DND-41 (cell line): ENCODE measurements at regions not wholly inside any gene's neighbourhood (a gene's known extent, or its start where the extent isn't known, plus 50 kb on each side); places are given as distances from the start of the nearest gene placed in this dataset.

Source experiments
- ATAC-seq: fragments of 200-7000 bp; cut with Tn5 transposase; 3 replicates; pipeline ENCODE4 v1.9.1; 2021; ENCODE audit warnings: low read depth; ENCODE audit not compliant: insufficient read depth
- DNase-seq: peaks from one replicate; pipeline ENCODE4 v3.0.0-alpha.2; 2020
- H2AFZ ChIP-seq: 2 replicates; pipeline ENCODE4 v1.6.0; 2012; ENCODE audit warnings: low read depth, low read length
- H3K27ac ChIP-seq: 2 replicates; pipeline ENCODE4 v1.5.1; 2012; ENCODE audit warnings: low read length, inconsistent platforms
- H3K27me3 ChIP-seq: fragments of 200-600 bp; sonication (generic); 2 replicates; pipeline ENCODE4 v1.6.0; 2012; ENCODE audit warnings: low read length, mild to moderate bottlenecking, inconsistent platforms; ENCODE audit not compliant: insufficient read depth, poor library complexity
- H3K36me3 ChIP-seq: 2 replicates; pipeline ENCODE4 v1.5.1; 2012; ENCODE audit warnings: low read length, inconsistent platforms; ENCODE audit not compliant: insufficient read depth
- H3K4me1 ChIP-seq: 2 replicates; pipeline ENCODE4 v1.5.1; 2012; ENCODE audit warnings: mild to moderate bottlenecking, low read length; ENCODE audit not compliant: insufficient read depth
- H3K4me2 ChIP-seq: 2 replicates; pipeline ENCODE4 v1.6.0; 2012; ENCODE audit warnings: mild to moderate bottlenecking, moderate library complexity, low read length, inconsistent platforms; ENCODE audit not compliant: insufficient read depth
- H3K4me3 ChIP-seq, 2 experiments: fragments of 200-600 bp in 1 of 2; shearing (Covaris generic) in 1 of 2; 2 replicates each; pipeline ENCODE4 v1.5.1; 2012 to 2016; ENCODE audit warnings: inconsistent platforms in 2 of 2, low read length in 2 of 2, mild to moderate bottlenecking in 2 of 2, low read depth in 1 of 2, moderate library complexity in 1 of 2
- H3K79me2 ChIP-seq: 2 replicates; pipeline ENCODE4 v1.6.0; 2012; ENCODE audit warnings: low read length, inconsistent platforms; ENCODE audit not compliant: insufficient read depth
- H3K9ac ChIP-seq: 2 replicates; pipeline ENCODE4 v1.6.0; 2012; ENCODE audit warnings: low read depth, mild to moderate bottlenecking, inconsistent platforms, low read length, moderate library complexity
- H3K9me3 ChIP-seq: 2 replicates; pipeline ENCODE4 v1.5.1; 2012; ENCODE audit warnings: low read length, moderate library complexity, mild to moderate bottlenecking, inconsistent platforms; ENCODE audit not compliant: insufficient read depth, severe bottlenecking
- H4K20me1 ChIP-seq: 2 replicates; pipeline ENCODE4 v1.6.0; 2012; ENCODE audit warnings: low read length; ENCODE audit not compliant: insufficient read depth
- EZH2 ChIP-seq: IDR thresholded peaks from 3 replicates; pipeline ENCODE4 v1.6.1; 2012; ENCODE audit warnings: borderline replicate concordance, low read depth, mild to moderate bottlenecking, moderate library complexity, low read length, inconsistent platforms; ENCODE audit not compliant: severe bottlenecking
- TF ChIP-seq, protein P1 (sequence below): IDR thresholded peaks from 2 replicates; pipeline ENCODE4 v1.5.1; 2012; ENCODE audit warnings: borderline replicate concordance, low read length, moderate library complexity, mild to moderate bottlenecking; ENCODE audit not compliant: poor library complexity, severe bottlenecking; ENCODE audit errors: extremely low read depth

DNA sequence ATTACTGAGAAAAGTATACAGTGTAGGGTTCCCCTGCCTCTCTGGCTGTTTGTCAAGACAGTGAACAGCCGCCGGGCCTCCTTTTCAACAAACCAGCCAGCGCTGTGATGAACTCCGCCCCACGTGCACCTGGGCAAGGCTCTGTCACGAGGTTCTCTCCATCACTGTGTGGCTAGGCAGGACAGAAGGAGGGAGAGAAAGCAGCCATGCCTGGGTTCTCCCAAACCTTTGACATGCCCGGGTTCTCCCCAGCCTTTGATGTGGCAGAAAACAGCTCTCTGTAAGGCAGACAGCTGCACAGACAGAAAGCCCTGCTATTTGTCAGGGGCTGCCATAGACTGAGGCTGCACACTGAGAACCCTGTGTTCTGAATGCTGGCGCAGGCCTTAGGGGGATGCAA lies 101.4 kb upstream of the TRPM1 start:
- peaks cover 5% of the 10 kb centered on the region; the same call in 1 of the 2 replicates for H4K20me1 ChIP-seq

GRCh38 chr15:31203999-31204398 lies 102.5 kb upstream of the TRPM1 start:
- DNase-seq, result no peak
- Histone ChIP-seq H3K27ac (no peak overlapping the region), H4K20me1 (peaks cover 5% of the 10 kb centered on the region; the same call in 1 of the 2 replicates), H3K4me3 (no peak overlapping the region), H3K79me2 (no peaks in the 10 kb centered on the region), H3K36me3 (no peaks in the 10 kb centered on the region), H3K4me2 (no peak overlapping the region), H2AFZ (no peak overlapping the region), H3K9ac (no peak overlapping the region), H3K27me3 (no peaks in the 10 kb centered on the region), H3K9me3 (no peaks in the 10 kb centered on the region), H3K4me1 (peaks cover 22% of the 10 kb centered on the region)
- ATAC-seq, result no peak
- no peak for TF ChIP-seq EZH2
- TF ChIP-seq, protein P1, sequence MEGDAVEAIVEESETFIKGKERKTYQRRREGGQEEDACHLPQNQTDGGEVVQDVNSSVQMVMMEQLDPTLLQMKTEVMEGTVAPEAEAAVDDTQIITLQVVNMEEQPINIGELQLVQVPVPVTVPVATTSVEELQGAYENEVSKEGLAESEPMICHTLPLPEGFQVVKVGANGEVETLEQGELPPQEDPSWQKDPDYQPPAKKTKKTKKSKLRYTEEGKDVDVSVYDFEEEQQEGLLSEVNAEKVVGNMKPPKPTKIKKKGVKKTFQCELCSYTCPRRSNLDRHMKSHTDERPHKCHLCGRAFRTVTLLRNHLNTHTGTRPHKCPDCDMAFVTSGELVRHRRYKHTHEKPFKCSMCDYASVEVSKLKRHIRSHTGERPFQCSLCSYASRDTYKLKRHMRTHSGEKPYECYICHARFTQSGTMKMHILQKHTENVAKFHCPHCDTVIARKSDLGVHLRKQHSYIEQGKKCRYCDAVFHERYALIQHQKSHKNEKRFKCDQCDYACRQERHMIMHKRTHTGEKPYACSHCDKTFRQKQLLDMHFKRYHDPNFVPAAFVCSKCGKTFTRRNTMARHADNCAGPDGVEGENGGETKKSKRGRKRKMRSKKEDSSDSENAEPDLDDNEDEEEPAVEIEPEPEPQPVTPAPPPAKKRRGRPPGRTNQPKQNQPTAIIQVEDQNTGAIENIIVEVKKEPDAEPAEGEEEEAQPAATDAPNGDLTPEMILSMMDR, result no peak

More for the DNA sequence above, 101.4 kb upstream of the TRPM1 start:
- H2AFZ ChIP-seq, result no peak overlapping the region
- H3K4me2 ChIP-seq, result peak overlapping the region; percentile 37
- TF ChIP-seq, protein P1, result no peak
- TF ChIP-seq EZH2, result no peak
- H3K4me3 ChIP-seq, result no peak overlapping the region
- H3K79me2 ChIP-seq, result no peaks in the 10 kb centered on the region
- peak; percentile 96 for ATAC-seq
- peaks cover 22% of the 10 kb centered on the region for H3K4me1 ChIP-seq
- H3K36me3 ChIP-seq, result no peaks in the 10 kb centered on the region
- no peaks in the 10 kb centered on the region for H3K9me3 ChIP-seq
- no peaks in the 10 kb centered on the region for H3K27me3 ChIP-seq
- DNase-seq, result peak; percentile 90
- no peak overlapping the region for H3K9ac ChIP-seq
- peak overlapping the region; percentile 47 for H3K27ac ChIP-seq

DNA sequence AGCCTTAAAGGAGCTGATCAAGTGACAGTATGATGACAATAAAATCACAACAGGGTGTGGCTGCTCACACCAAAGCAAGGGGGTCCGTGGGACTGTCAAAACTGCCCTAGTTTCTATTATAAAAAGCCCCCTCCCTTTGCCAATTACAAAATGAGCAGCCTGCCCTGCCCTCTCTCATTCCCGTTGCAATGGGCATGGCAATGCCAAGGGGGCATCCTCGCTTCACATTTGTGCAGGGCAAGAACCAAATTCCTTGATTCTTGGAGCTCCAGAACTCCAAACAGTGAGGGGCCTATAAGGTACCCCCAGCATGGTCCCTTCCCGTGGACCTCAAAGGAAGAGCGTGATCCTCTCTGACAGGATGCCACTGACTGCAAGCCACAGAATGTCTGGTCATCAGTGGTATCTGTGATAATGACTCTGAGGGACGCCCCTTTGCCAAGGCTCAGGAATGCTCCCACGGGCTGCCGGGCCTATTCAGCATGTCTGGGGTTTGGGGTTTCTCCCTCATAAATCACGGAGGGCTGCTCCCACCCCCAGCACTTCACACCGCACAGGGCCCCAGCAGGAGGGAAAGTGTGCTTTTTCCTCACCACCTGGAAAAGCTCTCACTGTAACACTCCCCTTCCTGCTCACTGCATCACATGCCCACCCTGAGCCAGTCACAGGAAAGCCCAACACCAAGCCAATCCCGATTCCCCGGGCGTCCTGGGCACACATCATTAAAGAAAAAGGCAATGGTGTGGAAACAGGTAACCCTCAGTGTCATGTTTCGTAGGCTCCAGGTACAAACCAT lies 105.1 kb upstream of the TRPM1 start:
- ATAC-seq (no peak), DNase-seq (no peak)
- no peaks in the 10 kb centered on the region for H3K79me2 ChIP-seq
- no peak overlapping the region for H3K27ac ChIP-seq
- H3K4me3 ChIP-seq, result no peak overlapping the region
- H3K9ac ChIP-seq, result no peak overlapping the region
- H3K27me3 ChIP-seq, result no peaks in the 10 kb centered on the region
- H2AFZ ChIP-seq, result no peak overlapping the region
- no peak for TF ChIP-seq EZH2
- H3K4me2 ChIP-seq, result no peak overlapping the region
- no peaks in the 10 kb centered on the region for H3K36me3 ChIP-seq
- H3K4me1 ChIP-seq, result peaks cover 22% of the 10 kb centered on the region
- peaks cover 5% of the 10 kb centered on the region; the same call in 1 of the 2 replicates for H4K20me1 ChIP-seq
- H3K9me3 ChIP-seq, result no peaks in the 10 kb centered on the region

DNA sequence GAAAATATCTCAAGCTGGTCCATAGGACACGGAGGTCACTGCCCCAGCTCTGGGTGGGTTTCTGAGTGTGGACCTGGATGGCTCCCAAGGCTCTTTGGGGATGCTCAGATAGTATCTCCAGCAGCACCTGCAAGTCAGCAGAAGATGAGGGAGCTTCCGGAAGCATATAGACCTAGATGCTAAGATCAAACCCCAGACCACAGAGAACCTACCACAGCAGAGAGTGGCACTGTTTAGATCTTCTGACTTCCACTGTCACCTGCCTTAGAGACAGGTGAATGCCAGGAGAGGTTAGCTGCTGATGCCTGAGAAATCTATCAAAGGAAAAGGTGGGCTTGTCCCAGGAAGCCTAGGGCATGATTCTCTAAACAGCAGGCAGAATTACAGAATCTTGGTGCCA lies 105.7 kb upstream of the TRPM1 start:
- Histone ChIP-seq H3K36me3 (no peaks in the 10 kb centered on the region), H2AFZ (no peak overlapping the region), H3K27ac (no peak overlapping the region), H3K4me2 (no peak overlapping the region), H3K4me3 (no peak overlapping the region), H4K20me1 (peaks cover 5% of the 10 kb centered on the region; the same call in 1 of the 2 replicates), H3K27me3 (no peaks in the 10 kb centered on the region), H3K79me2 (no peaks in the 10 kb centered on the region), H3K4me1 (peaks cover 19% of the 10 kb centered on the region), H3K9ac (no peak overlapping the region), H3K9me3 (no peaks in the 10 kb centered on the region)
- peak; percentile 26 for DNase-seq
- TF ChIP-seq EZH2, result no peak
- TF ChIP-seq, protein P1, result no peak
- ATAC-seq, result peak; percentile 36; the same call in 2 of the 3 replicates
